ENCODE measurements at regions not wholly inside any gene's neighbourhood (a gene's known extent, or its start where the extent isn't known, plus 50 kb on each side); places are given as distances from the start of the nearest gene placed in this dataset.
A peak's percentile ranks its signal among the peaks of the same experiment; 100 is the strongest.

GRCh38 chr10:128843972-128844371 lies 623.1 kb upstream of the MGMT start:
- Mint-ChIP-seq H3K4me1 (no peaks in the 10 kb centered on the region), H3K27me3 (peaks cover 7 to 25% (median 9%) of the 10 kb centered on the region in 5 donors), H3K27ac (no peak overlapping the region), H3K36me3 (no peaks in the 10 kb centered on the region), H3K9me3 (no peaks in the 10 kb centered on the region), H3K4me3 (no peak overlapping the region)
- DNase-seq: no peak
- no peak for ATAC-seq
- POLR2A ChIA-PET: no interaction called here

GRCh38 chr10:128846927-128847326 lies 620.1 kb upstream of the MGMT start:
- H3K36me3 Mint-ChIP-seq: no peaks in the 10 kb centered on the region
- POLR2A ChIA-PET: no interaction called here
- no peaks in the 10 kb centered on the region for H3K9me3 Mint-ChIP-seq
- no peaks in the 10 kb centered on the region for H3K4me1 Mint-ChIP-seq
- H3K27ac Mint-ChIP-seq: no peak overlapping the region
- H3K27me3 Mint-ChIP-seq: peaks cover 2 to 8% (median 5%) of the 10 kb centered on the region in 5 donors
- H3K4me3 Mint-ChIP-seq: no peak overlapping the region
- DNase-seq (no peak), ATAC-seq (no peak)

- H3K4me3 Mint-ChIP-seq: no peak overlapping the region
- POLR2A ChIA-PET: no interaction called here
These were observed 618.2 kb upstream of the MGMT start for GRCh38 chr10:128848810-128849209.

GRCh38 chr10:128850647-128851046 lies 616.4 kb upstream of the MGMT start:
- Mint-ChIP-seq H3K27ac (no peak overlapping the region), H3K9me3 (no peaks in the 10 kb centered on the region), H3K4me3 (no peak overlapping the region), H3K36me3 (no peaks in the 10 kb centered on the region), H3K27me3 (peaks cover 0 to 4% (median 2%) of the 10 kb centered on the region in 5 donors), H3K4me1 (no peaks in the 10 kb centered on the region)
- POLR2A ChIA-PET: no interaction called here
- ATAC-seq (no peak), DNase-seq (no peak)

More at GRCh38 chr10:128848810-128849209, 618.2 kb upstream of the MGMT start:
- H3K4me1 Mint-ChIP-seq: no peaks in the 10 kb centered on the region
- DNase-seq (no peak), ATAC-seq (no peak)
- peaks cover 0 to 4% (median 2%) of the 10 kb centered on the region in 5 donors for H3K27me3 Mint-ChIP-seq
- H3K27ac Mint-ChIP-seq: no peak overlapping the region
- H3K36me3 Mint-ChIP-seq: no peaks in the 10 kb centered on the region
- no peaks in the 10 kb centered on the region for H3K9me3 Mint-ChIP-seq

- no peaks in the 10 kb centered on the region for H3K9me3 Mint-ChIP-seq
- H3K27me3 Mint-ChIP-seq: peaks cover 0 to 4% (median 2%) of the 10 kb centered on the region in 5 donors
- no peaks in the 10 kb centered on the region for H3K4me1 Mint-ChIP-seq
- DNase-seq (no peak), ATAC-seq (no peak)
- H3K4me3 Mint-ChIP-seq: no peak overlapping the region
- no peaks in the 10 kb centered on the region for H3K36me3 Mint-ChIP-seq
- no peak overlapping the region for H3K27ac Mint-ChIP-seq
- POLR2A ChIA-PET: no interaction called here
These were observed 615.8 kb upstream of the MGMT start for GRCh38 chr10:128851281-128851680.

GRCh38 chr10:128851726-128852125 lies 615.3 kb upstream of the MGMT start:
- Mint-ChIP-seq H3K36me3 (no peaks in the 10 kb centered on the region), H3K9me3 (no peaks in the 10 kb centered on the region), H3K27ac (no peak overlapping the region), H3K27me3 (peaks cover 0 to 4% (median 1%) of the 10 kb centered on the region in 5 donors), H3K4me1 (no peaks in the 10 kb centered on the region), H3K4me3 (no peak overlapping the region)
- ATAC-seq (no peak), DNase-seq (no peak)
- POLR2A ChIA-PET: no interaction called here

- no peaks in the 10 kb centered on the region for H3K4me1 Mint-ChIP-seq
- ATAC-seq (no peak), DNase-seq (no peak)
- H3K36me3 Mint-ChIP-seq: no peaks in the 10 kb centered on the region
- H3K4me3 Mint-ChIP-seq: no peak overlapping the region
- H3K27ac Mint-ChIP-seq: no peak overlapping the region
- no peaks in the 10 kb centered on the region for H3K9me3 Mint-ChIP-seq
- POLR2A ChIA-PET: no interaction called here
- peaks cover 0 to 4% (median 1%) of the 10 kb centered on the region in 5 donors for H3K27me3 Mint-ChIP-seq
These were observed 614.6 kb upstream of the MGMT start for GRCh38 chr10:128852449-128852848.

GRCh38 chr10:128852902-128853301 lies 614.1 kb upstream of the MGMT start:
- no peaks in the 10 kb centered on the region for H3K36me3 Mint-ChIP-seq
- ATAC-seq (no peak), DNase-seq (no peak)
- no peaks in the 10 kb centered on the region for H3K9me3 Mint-ChIP-seq
- POLR2A ChIA-PET: no interaction called here
- peaks cover 0 to 9% (median 1%) of the 10 kb centered on the region in 5 donors for H3K27me3 Mint-ChIP-seq
- H3K4me3 Mint-ChIP-seq: no peak overlapping the region
- H3K4me1 Mint-ChIP-seq: no peaks in the 10 kb centered on the region
- no peak overlapping the region for H3K27ac Mint-ChIP-seq

- no peaks in the 10 kb centered on the region for H3K4me1 Mint-ChIP-seq
- no peak for DNase-seq
- H3K9me3 Mint-ChIP-seq: no peaks in the 10 kb centered on the region
- POLR2A ChIA-PET: no interaction called here
- peak overlapping the region in 1 of 10 donors; percentile 3 for H3K27ac Mint-ChIP-seq
- no peak overlapping the region for H3K4me3 Mint-ChIP-seq
- no peaks in the 10 kb centered on the region for H3K36me3 Mint-ChIP-seq
- ATAC-seq: no peak
- peaks cover 0 to 9% (median 1%) of the 10 kb centered on the region in 5 donors for H3K27me3 Mint-ChIP-seq
These were observed 613.5 kb upstream of the MGMT start for GRCh38 chr10:128853537-128853936.

GRCh38 chr10:128854204-128854603 lies 612.8 kb upstream of the MGMT start:
- Mint-ChIP-seq H3K4me1 (no peaks in the 10 kb centered on the region), H3K4me3 (no peak overlapping the region), H3K36me3 (no peaks in the 10 kb centered on the region), H3K27me3 (peaks cover 0 to 5% (median 1%) of the 10 kb centered on the region in 5 donors), H3K27ac (no peak overlapping the region), H3K9me3 (no peaks in the 10 kb centered on the region)
- DNase-seq (no peak), ATAC-seq (no peak)
- POLR2A ChIA-PET: no interaction called here

- ATAC-seq (no peak), DNase-seq (no peak)
- Mint-ChIP-seq H3K27ac (no peak overlapping the region), H3K9me3 (no peaks in the 10 kb centered on the region), H3K27me3 (peaks cover 0 to 5% (median 1%) of the 10 kb centered on the region in 5 donors), H3K36me3 (no peaks in the 10 kb centered on the region), H3K4me1 (no peaks in the 10 kb centered on the region), H3K4me3 (no peak overlapping the region)
- POLR2A ChIA-PET: no interaction called here
These were observed 612.1 kb upstream of the MGMT start for GRCh38 chr10:128854963-128855362.

GRCh38 chr10:128855618-128856428 lies 611.2 kb upstream of the MGMT start:
- no peak for ATAC-seq
- DNase-seq: no peak
- no peaks in the 10 kb centered on the region for H3K4me1 Mint-ChIP-seq
- H3K9me3 Mint-ChIP-seq: no peaks in the 10 kb centered on the region
- H3K27me3 Mint-ChIP-seq: peaks cover 0 to 5% (median 3%) of the 10 kb centered on the region in 5 donors
- H3K27ac Mint-ChIP-seq: no peak overlapping the region
- H3K36me3 Mint-ChIP-seq: no peaks in the 10 kb centered on the region
- H3K4me3 Mint-ChIP-seq: no peak overlapping the region
- POLR2A ChIA-PET: no interaction called here

GRCh38 chr10:128859738-128860386 lies 607.2 kb upstream of the MGMT start:
- Mint-ChIP-seq H3K4me3 (no peak overlapping the region), H3K4me1 (no peaks in the 10 kb centered on the region), H3K27ac (no peak overlapping the region), H3K9me3 (no peaks in the 10 kb centered on the region), H3K27me3 (peaks cover 0 to 28% (median 9%) of the 10 kb centered on the region in 5 donors), H3K36me3 (no peaks in the 10 kb centered on the region)
- POLR2A ChIA-PET: no interaction called here
- no peak for ATAC-seq
- no peak for DNase-seq
